ENCODE measurements at regions not wholly inside any gene's neighbourhood (a gene's known extent, or its start where the extent isn't known, plus 50 kb on each side); places are given as distances from the start of the nearest gene placed in this dataset.
A peak's percentile ranks its signal among the peaks of the same experiment; 100 is the strongest.
"Not testable (repeated sequence)": the region's sequence is repeated elsewhere in the genome, so short reads cannot be mapped to it uniquely, and the experiment has no call there.

- no peak for DNase-seq
Observed at GRCh38 chr5:125452991-125453390, 706.6 kb upstream of the ZNF608 start.

- peak; percentile 32 for DNase-seq
Observed at GRCh38 chr5:125455041-125455440, 708.6 kb upstream of the ZNF608 start.

DNA sequence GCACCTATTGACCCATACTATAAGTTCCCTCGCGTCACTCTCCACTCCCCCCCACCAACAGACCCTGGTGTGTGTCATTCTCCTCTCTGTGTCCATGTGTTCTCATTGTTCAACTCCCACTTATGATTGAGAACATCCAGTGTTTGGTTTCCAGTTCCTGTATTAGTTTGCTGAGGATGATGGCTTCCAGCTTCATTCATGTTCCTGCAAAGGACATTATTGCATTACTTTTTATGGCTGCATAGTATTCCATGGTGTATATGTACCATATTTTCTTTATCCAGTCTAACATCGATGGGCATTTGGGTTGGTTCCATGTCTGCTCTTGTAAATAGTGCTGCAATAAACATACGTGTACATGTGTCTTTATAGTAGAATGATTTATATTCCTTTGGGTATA lies 709.6 kb upstream of the ZNF608 start:
- DNase-seq: not testable (repeated sequence)

GRCh38 chr5:125457617-125458016 lies 711.2 kb upstream of the ZNF608 start:
- no peak for DNase-seq

GRCh38 chr5:125458949-125459348 lies 712.5 kb upstream of the ZNF608 start:
- DNase-seq: not testable (repeated sequence)

GRCh38 chr5:125461641-125462072 lies 715.2 kb upstream of the ZNF608 start:
- DNase-seq: peak; percentile 53

GRCh38 chr5:125463466-125464092 lies 717.1 kb upstream of the ZNF608 start:
- DNase-seq: peak; percentile 85

GRCh38 chr5:125464847-125465432 lies 718.5 kb upstream of the ZNF608 start:
- DNase-seq: no peak

- DNase-seq: no peak
Observed at GRCh38 chr5:125465703-125466102, 719.3 kb upstream of the ZNF608 start.

GRCh38 chr5:125467222-125467621 lies 720.8 kb upstream of the ZNF608 start:
- DNase-seq: no peak

DNA sequence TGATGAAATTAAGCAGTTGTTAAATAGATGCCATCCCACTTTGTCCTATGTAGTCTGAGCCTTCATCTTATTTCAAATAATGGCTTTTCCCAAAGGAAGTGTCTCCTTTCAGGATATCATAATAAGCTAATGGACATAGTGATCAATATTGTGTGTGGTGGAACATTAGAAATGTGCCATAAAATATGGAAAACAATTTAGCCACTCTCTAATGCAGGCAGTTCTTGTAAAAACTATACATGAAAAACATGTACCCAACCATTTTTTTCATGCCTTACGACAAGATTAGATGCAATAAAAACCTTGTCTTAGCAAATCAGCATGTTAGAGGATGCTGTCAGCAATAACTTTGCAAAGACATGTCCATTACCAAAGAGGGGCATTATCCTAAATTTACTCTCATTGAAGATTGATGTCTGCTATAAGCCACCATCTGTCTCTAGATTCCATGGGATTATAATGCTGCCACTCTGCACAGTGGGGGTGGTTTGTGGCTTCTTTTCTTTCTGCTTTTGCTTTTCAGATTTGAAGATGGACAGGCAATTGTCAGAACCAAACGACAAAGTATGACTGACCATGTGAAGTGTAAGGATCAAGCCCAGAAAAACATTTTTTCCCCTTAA lies 724.0 kb upstream of the ZNF608 start:
- no peak for DNase-seq

- peak; percentile 51 for DNase-seq
Observed at GRCh38 chr5:125476901-125477585, 730.6 kb upstream of the ZNF608 start.

DNA sequence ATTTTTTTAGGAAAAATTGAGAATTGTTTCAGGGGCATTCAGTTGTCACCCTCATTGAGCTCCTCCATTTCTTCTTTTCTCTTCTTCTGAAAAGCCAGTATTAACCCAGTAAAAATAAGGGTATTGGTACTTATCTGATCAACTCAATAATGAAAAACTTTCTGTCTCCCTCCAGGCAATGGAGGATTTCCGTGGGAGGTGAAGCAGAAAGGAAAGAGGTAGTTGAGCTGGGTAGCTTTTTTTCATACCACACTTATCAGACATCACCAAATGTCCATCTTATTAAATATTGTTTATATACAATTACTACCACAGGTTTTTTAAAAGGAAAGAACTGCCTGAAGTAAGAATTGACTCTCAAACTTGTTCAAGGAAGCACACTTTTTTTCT lies 731.1 kb upstream of the ZNF608 start:
- no peak for DNase-seq

DNA sequence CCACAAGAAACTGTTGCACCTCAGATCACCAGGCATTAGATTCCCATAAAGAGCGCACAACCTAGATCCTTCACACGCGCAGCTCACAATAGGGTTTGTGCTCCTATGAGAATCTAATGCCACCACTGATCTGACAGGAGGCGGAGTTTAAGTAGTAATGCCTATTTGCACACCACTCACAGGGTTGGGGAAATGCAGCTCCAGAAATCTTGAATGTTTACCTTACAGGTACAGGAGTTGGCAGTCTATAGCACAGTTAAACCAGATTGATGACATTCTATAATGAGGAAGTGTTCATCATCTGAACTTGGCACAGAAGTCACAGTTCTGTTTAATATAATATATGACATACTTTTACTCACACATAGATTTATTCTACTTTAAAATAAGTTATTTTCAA lies 732.2 kb upstream of the ZNF608 start:
- DNase-seq: no peak

DNA sequence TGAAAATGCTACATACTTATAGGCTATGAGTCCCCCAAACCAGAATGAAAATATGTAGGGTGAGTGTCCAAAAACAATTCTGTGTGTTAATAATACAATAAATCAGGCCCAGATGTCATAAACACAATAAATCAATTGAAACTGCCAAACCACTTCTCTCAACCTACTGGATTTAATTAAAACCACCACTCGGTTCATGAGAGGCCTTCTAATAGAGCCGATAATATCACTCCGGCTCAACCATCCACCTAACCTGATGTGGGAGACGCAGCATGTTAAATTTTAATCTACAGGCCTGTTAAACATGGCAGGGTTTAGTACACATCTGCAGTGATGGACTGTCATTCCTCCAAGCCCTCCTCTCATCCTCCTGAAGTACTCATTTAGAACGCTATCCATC lies 734.5 kb upstream of the ZNF608 start:
- peak; percentile 79 for DNase-seq

DNA sequence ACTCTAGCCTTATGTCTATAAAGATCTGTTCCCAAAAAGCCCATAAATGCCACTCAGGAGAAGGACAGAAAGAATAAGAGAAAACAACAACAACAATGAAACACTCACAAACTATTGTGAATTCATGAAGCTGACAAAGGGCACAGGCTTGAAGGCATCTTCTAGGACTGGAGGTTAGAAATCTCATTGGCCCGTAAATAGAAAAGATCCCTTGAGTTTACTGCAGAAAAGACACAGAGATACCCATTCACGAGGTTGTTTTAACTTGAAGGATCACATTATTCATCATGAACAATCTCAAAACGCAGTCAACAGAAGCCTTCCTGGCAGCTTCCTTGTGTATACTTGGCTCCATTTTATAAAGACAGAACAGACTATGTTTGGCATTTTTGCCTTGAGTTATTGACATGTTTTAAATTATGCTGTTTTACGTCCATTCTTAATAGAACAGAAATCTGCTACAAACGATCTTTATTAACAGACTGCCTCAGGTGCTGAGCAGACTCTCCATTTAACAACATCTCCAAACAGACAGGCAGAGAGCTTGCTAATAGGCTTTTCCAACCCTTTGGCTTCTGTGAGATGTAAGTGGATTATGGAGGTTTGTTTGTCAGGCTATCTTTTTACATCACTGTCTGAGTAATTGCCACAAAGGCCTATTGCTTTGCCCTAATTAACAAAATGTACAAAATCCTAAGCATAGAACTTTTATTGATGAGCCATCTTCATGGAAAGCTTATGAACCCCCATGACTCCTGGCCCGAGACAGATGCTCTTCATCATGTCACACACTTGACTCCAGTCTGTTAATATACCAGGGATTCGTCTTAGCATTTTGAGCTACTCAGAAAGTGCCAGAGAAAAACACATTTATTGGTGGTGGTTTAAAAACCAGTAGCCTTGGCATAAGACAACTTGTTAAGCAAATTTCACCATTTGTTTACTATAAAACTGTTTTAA lies 735.3 kb upstream of the ZNF608 start:
- no peak for DNase-seq

- DNase-seq: no peak
Observed at GRCh38 chr5:125483609-125484008, 737.2 kb upstream of the ZNF608 start.

- DNase-seq: peak; percentile 92
Observed at GRCh38 chr5:125484272-125484741, 737.9 kb upstream of the ZNF608 start.

- DNase-seq: peak; percentile 100
Observed at GRCh38 chr5:125484742-125485641, 738.6 kb upstream of the ZNF608 start.

GRCh38 chr5:125485771-125486170 lies 739.3 kb upstream of the ZNF608 start:
- no peak for DNase-seq

- DNase-seq: peak; percentile 75
Observed at GRCh38 chr5:125486634-125487033, 740.2 kb upstream of the ZNF608 start.

Data from fibroblast of upper back skin (primary cell).